GM19452 (cell line): ENCODE measurements at regions not wholly inside any gene's neighbourhood (a gene's known extent, or its start where the extent isn't known, plus 50 kb on each side); places are given as distances from the start of the nearest gene placed in this dataset.
"Not testable (repeated sequence)": the region's sequence is repeated elsewhere in the genome, so short reads cannot be mapped to it uniquely, and the experiment has no call there.

Experiments
- ATAC-seq: cut with Tn5 transposase; IDR thresholded peaks from one replicate; pipeline ENCODE4 v1.9.1; 2021; ENCODE audit not compliant: unreplicated experiment

DNA sequence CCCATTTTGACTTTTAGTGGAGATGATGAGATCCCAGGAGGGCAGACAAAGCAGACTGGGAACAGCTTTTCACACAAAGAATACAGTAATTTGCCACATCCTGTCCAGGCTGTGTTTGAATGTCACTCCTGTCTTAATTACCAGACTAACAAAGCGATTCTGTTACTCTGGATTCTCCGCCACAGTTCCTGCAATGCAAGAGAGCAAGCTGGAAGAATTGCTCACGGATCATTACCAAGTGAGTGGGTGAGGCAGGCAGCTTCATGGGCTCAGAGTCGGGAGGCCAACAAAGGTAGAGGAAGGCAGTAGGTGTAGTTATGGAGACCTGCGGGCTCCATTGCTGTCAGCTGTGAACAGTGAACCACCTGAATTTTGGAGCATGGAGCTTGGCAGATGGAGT lies 250.5 kb upstream of the ATP5MC3 start:
- ATAC-seq, result no peak

DNA sequence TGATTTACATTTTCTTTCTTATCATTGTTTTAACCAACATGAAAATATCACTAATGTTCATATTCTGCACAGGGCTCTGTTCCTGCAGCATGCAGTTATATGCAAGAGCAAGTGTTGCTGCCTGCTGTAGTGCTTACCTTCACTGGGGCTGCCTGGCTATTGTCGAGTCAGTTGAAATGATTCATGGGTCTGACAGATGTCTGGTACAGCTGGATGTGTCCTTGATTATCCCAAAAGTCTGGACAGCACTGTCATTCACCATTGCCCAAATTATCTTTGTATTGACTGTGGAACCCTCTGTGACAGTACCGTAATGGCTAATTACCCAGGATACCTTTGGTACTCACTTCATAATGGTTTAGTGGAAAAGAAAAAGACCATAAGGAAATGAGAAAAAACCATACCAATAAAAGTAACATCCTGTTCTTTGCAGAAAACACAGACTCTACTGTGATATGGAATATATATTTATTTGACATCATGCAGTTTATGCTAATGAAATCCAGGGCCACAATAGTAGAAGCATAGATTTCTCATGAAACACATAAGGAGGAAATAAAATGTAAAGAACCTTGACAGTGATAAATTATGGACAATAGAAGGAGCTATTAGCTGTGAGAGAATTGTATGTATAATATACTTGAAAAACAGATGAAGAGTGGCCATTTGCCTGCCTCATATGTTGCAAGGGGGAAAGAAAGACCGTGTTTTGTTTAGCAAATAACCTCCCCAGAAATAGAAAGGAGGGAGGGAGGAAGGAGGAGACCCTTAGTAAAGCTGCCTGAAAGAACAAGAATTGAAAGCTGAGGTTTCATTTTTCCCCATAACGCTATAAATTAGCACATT lies 249.8 kb upstream of the ATP5MC3 start:
- no peak for ATAC-seq

DNA sequence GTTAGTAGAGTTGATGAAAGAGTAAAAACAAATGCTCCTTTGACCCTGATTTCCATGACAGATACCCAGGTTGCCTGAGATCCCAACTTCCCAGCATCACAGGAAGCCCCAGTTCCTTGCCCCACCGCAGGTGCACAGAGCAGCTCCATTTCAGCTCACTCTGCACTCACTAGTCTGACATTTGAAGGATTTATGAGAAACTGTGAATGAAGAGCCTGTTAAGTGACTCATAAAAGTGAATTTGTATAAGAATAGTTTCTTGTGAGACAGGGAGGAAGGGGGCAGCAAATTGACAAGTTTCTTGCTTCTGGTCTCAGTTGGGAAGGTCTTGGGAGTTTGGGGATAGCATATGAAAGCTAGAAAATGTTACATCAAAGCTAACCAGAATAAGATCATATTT lies 248.7 kb upstream of the ATP5MC3 start:
- no peak for ATAC-seq

DNA sequence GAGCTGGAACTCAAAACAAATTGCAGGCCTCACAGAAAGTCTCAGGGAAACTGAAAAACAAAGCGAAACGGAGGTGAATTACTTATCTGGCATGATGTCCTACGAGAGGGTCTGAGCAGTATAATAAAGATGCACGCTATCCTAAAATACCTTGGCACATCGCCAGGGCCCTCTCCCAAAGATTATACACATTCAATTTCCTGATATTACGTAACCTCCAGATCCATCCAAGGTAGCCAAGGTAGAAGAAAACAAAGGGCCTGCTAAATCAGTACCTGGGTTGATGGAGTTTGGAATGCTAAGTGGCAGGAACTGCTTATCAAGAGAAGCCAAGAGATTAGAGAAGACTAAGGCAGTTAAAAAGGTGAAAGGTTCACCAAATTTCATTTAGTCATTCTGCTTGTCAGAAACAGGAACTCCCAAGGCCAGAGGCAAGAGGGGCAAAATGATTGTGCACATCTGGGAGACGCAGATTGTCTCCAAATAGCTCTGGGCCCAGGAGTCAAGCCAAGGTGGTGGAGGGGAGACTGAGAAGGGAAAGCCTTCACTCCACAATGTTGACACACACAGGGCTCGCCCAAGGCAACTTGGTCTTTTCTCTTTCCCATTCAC lies 236.8 kb upstream of the ATP5MC3 start:
- ATAC-seq, result no peak

DNA sequence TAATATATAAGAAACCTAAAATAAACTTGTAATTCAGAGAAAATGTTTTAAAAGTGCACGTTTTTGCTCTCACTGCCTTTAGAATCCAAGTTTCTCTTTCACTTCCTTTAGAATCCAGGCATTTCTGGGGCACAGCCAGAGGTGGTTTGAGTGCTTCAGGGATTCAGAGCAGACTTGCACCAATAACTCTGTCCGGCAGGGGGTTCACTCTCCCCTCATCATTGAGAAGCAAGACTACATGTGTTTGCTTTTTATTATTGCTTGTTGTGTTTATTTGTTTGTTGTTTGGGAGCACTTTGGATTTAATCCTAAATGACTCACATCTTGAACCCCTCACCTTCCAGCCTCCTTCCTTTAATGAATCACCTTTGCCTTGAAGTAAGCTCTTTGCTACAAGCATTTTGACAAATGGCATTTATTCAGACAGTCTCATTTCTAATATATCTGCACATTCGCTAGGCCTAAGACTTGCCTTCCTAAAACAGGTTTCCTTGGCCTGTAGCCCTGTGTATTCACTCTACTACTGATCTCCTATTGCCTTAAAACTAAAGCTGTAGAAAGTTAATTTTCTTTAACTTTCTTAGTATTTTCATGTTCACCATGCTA lies 233.5 kb upstream of the ATP5MC3 start:
- ATAC-seq, result no peak

DNA sequence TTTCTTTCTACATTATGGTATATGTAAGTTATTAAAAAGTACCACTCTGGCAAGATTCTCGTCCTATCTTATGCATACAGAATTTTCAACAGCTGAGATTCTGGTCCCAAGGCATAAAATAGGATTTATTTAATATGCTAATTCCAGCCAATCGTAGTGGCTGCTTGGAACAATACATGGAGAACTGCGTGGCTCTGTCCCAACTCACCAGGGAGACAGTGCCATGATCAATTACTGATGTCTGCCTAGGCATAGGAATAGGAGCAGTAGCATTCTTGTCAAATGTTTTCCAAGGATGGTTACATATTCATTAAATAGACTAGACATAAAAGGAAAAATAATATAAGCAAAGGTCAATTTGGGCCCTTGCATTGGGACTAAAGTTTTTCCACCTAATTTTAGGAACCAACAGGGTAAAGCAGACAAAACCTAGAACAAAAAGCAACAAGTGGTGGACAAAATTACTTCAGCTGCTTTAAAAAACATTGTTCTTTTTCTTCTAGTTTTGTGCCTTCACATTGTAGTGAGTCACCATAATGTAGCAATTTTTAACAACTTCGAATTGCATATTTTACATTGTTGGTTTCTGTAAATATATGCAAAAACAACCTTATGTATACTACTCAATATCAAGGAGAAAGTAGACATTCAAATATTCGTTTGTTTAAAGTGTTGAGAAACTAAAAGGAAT lies 232.8 kb upstream of the ATP5MC3 start:
- ATAC-seq, result no peak

DNA sequence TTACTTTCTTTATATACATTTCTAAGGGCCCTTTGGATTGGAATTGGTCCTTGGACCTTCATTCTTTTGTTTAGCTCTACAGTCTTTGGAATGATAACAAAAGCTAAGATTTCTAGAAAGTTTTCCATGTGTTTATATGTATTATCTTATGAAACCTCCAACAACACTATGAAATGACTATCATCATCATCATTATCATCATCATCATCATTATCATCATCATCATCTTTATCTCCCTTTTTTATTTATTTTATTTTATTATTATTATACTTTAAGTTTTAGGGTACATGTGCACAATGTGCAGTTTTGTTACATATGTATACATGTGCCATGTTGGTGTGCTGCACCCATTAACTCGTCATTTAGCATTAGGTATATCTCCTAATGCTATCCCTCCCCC lies 229.4 kb upstream of the ATP5MC3 start:
- not testable (repeated sequence) for ATAC-seq

DNA sequence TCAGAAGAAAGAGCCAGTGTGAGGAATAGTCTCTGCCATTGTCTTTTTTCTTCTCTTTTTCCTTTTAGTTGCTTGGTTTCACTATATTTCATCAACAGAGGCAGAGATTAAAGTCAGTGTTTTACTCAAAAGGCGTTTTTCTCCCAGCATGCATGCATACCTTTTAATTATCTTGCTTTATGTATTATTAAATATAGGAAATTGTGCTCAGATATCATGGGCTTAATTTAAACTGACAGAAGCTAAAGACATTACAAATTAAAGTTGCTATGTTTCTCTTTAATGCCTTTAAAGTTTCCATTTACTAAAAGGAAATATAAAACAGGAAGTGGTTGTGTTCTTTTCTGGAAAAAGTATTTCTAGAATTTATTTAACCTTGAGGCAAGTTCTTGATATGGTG lies 223.3 kb upstream of the ATP5MC3 start:
- ATAC-seq, result no peak

DNA sequence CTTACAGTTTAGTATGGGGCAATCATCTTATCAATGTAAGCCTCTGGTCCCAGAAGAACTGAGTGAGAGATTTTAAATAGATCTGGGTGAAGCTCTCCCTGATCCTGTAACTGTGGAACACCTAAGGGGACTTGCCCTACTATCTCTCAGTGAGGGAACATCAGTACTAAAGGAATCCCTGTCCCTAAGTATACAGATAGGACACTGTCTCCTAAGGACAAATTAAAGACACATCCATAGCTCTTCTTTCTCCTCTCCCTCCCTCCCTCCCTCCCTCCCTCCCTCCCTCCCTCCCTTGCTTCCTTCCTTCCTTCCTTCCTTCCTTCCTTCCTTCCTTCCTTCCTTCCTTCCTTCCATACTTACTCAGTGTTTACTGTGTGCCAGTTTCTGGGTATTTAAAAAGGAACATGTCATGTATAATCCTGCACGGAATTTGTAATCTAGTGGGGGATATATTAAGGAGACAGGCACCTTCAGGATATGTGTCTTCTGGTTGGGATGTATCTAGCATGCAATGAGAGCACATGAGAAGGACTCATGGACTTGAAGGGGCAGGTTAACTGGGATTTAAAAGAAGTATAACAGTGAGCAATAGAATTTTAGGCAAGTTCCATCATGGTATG lies 222.2 kb upstream of the ATP5MC3 start:
- no peak for ATAC-seq

DNA sequence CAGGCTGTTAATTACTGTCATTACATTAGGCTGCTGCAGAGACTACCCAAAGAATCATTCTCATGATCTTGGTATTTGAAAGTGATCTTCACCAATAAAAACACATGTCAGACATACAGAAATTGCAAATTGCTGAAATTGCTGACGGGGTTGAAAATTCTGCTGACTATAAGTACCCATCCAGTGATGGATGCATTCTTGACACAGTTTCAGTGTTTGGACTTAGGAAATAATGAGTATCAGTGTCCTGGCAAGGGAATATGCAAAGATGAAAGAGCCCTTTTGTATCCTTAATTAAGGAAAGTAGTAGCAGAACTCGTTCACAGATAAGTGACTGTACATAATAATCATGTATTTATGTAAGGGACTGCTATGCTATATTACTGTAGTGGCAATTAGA lies 221.1 kb upstream of the ATP5MC3 start:
- no peak for ATAC-seq

DNA sequence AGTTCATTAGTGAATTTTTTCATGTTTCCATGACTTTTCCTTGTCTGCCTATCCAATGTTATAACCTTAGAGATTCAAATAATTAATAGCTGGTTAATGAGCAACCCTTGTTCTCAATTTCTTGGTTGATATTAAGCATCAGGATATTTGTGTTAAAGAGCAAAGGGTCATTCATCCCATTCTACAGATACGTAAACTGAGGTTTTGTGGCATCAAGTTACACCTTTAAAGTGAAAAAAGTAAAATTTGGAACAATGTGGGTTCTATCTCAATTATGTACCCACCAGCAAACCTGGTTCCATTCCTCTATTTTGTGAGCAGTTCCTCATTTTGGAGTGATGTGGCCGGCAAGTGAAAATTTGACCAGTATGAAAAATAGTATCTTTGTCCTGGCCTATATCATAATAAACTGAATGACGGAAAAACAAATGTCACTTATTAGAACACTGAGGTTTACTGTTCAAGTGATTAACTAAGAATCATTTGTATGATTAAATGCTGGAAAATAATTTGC lies 220.5 kb upstream of the ATP5MC3 start:
- no peak for ATAC-seq

DNA sequence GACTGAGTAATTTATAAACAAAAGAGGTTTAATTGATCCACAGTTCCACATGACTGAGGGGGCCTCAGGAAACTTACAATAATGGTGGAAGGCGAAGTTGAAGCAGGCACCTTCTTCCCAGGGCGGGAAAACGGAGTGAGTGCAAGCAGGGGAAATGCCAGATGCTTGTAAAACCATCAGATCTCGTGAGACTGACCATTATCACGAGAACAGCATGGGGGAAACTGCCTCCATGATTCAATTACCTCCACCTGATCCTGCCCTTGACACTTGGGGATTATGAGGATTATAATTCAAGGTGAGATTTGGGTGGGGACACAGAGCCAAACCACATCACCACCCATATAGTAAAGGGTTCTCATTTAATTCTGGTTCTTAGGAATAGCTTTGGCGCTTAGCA lies 219.5 kb upstream of the ATP5MC3 start:
- ATAC-seq, result no peak

DNA sequence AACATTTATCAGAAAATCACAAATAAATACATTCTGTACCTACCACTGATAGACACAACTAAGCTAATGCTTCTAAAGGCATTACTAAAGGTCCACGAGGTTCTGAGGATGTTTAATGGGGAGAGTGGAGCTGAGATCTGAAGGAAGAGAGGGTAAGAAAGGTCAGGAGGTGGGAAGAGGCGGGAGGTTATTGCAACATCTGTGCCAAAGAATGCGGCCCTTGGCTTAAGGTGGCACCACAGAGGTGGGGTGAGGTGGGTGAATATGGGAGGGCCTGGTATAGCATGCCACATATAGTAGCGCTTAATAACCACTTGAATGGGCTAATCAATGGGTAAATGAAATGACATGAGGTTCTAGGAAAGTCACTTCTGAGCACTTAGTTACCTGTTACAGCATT lies 217.8 kb upstream of the ATP5MC3 start:
- ATAC-seq, result no peak

DNA sequence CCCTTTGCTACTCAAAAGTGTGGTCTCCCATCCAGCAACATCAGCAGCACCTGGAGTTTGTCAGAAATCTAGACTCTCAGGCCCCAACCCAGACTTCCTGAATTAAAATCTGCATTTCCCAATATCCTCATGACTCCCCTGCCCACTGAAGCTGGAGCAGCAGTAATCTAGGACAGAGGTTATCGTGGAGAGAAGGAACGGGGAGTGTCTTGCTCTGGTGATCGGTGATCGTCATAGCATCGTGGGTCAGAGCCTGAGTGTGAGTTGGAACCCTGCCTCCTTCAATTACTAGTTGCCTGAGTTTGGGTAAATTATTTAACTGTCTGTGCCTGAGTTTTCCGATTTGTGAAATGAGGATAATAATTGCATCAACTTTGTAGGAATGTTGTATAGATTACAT lies 217.3 kb upstream of the ATP5MC3 start:
- no peak for ATAC-seq

DNA sequence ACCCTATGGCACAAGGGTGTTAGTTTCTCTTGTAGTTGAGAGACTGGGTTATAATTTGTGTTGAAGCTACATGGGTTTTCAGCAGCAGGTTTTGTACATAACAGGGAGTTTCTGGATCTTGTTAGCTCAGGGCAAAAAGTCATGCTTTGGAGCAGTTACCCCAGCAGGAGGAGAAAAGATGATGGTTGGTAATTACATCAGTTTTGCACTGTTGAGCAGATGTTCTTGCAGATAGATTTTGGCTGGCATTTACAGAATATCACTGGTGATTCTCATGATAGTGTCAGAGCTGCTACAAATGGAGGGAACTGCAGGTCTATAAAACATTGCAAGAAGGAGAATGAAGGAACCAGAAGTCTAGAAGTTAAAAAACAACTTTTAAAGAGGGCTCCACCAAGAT lies 215.2 kb upstream of the ATP5MC3 start:
- no peak for ATAC-seq

DNA sequence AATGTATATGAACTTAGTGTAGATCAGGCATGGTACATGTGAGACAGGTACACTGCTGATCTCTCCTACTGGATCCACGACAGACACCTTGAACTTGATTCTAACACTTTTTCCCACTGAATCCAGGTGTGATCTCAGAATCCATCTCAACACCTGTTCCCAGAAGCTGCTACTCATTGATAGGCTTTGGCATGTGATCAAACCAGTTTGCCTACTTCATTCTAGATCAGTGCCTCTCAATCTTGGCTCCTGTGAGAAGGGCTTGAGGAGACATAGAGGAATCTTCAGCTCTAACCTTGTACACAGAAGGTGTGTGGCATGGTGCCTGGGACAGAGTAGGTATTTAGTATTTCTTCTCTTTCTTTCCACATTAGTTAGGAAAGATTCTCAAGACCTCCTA lies 212.3 kb upstream of the ATP5MC3 start:
- ATAC-seq, result no peak

DNA sequence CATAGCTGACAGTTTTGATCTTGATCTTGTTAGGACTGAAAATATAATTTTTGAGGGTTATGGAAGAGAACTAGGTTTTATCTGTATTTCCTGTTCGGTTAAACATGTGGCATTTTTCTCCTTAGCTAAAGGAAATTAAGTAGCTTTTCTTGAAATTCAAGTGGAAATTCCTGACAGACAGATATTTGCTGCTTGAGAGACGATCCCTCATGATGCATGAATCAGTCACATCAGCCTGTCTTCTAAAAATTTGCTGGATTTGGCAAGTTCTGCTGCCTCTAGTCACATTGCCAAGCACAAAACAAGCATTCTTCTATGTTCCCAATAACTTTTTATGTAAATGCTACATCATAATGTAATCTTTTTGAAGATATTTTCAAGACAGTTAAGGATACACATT lies 201.8 kb upstream of the ATP5MC3 start:
- ATAC-seq, result no peak

DNA sequence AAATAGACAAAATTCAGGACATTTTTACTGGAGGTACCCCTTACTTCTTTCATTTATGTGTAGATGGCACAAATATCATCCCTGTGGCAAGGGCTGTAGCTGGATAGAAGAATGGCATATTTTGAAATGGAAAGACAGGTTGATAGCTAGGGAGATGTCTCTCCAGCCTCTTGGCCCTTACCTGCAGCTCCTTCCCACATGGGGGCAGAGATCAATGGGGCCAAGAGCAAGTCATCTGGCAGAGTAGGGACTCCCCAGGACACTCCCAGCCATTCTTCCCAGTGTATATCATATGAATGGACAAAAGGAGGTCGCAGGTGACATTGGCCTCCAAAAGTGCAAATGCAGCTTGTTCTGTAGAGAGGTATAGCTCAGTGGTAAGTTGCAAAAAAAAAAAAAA lies 192.2 kb upstream of the ATP5MC3 start:
- ATAC-seq, result no peak

DNA sequence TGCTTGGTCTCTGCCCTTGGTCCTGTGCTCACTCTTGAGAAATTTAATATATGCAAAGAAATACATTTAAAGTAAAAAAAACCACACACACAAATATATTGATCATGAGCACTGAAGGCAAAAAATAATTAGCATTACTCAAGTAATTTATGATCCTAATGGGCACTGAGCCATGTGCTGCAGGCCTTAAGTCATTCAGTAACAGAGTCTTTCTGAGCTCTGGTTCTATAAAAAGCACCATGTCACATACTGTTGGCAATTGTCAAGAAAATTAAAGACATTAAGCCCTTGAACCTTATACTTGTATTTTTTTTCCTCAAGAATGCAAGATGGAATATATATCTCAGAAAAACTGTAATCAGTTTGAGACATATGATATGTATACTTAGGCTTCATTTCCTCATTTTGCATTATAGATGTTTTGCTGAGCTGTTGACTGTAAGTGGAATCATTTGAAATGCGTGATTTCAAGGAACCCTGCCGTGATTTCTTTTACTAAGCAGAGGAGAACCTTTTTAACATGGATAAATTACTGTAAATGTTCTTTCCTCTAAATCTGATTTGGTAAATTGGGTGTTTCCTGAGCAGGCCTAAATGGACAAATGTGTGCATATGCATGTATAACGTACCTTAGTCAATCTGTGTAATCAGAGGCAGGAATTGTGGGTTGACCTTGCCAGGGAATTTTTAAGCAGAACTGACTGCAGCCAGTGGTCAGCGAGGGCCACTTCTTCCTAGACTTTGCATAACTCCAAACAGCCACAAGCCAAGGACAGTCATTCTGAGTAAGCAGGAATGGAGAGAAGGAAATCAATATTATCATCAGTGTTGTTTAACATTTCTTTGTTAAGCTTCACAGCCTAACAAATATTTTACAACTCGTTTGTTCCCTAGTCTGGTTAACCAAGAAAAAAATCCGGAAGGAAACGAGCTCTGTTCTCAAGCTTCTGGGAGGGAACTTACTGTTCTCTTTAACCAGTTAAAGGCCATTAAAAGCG lies 191.5 kb upstream of the ATP5MC3 start:
- no peak for ATAC-seq

DNA sequence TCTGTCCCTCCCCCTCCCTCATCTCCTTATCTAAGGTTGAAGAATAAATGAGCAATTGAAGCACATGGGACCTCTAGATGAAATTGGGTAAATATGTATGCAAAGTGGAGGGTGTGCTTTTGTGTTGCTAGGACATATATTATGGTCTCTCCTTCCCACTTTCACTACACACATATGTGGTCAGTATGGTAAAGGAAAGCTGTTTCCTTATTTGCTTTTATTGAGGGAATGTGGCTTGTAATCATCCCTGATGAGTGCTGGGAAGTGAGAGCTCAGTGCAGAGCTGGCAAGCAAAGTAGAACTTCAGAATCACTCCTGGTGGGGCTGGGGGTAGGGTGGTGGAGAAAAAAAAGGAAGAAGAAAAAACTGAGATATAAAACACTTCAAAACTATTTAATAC lies 189.9 kb upstream of the ATP5MC3 start:
- ATAC-seq, result no peak
